Keratinocyte (primary cell): ENCODE measurements at regions not wholly inside any gene's neighbourhood (a gene's known extent, or its start where the extent isn't known, plus 50 kb on each side); places are given as distances from the start of the nearest gene placed in this dataset.

Experiments used
- DNase-seq: peaks from one replicate; pipeline ENCODE4 v3.0.0-alpha.2; 2011; ENCODE audit warnings: low read depth, missing footprints, low spot score
- FAIRE-seq: peaks from 2 replicates; lab custom pipeline; 2011; peaks lifted over from hg19 to GRCh38; lab: Jason Lieb, UNC
- H2AFZ ChIP-seq: 2 replicates; pipeline ENCODE4 v1.6.0; 2012; ENCODE audit warnings: low read length, control low read depth, inconsistent platforms; ENCODE audit not compliant: control insufficient read depth
- H3K27ac ChIP-seq: 2 replicates; pipeline ENCODE4 v1.5.1; 2011; ENCODE audit warnings: low read length; ENCODE audit not compliant: control insufficient read depth, insufficient read depth
- H3K27me3 ChIP-seq: 3 replicates; pipeline ENCODE4 v1.6.0; 2011; ENCODE audit warnings: low read length; ENCODE audit not compliant: control insufficient read depth, insufficient read depth; ENCODE audit errors: extremely low read depth
- H3K36me3 ChIP-seq, 2 experiments: 2 replicates in 1 of 2; 3 replicates in 1 of 2; pipeline ENCODE4 v1.5.1; 2011; ENCODE audit warnings: low read length in 2 of 2, mild to moderate bottlenecking in 1 of 2; ENCODE audit not compliant: control insufficient read depth in 2 of 2, insufficient read depth in 2 of 2; ENCODE audit errors: extremely low read depth in 1 of 2
- H3K4me1 ChIP-seq: 3 replicates; pipeline ENCODE4 v1.5.1; 2011; ENCODE audit warnings: low read length; ENCODE audit not compliant: control insufficient read depth, insufficient read depth; ENCODE audit errors: extremely low read depth
- H3K4me2 ChIP-seq: 3 replicates; pipeline ENCODE4 v1.6.0; 2011; ENCODE audit warnings: low read depth, low read length; ENCODE audit not compliant: control insufficient read depth, insufficient read depth; ENCODE audit errors: extremely low read depth
- H3K4me3 ChIP-seq, 3 experiments: fragments of 200-600 bp in 1 of 3; sonication (generic) in 1 of 3; 2 replicates in 2 of 3; 3 replicates in 1 of 3; pipeline ENCODE4 v1.5.1; 2011 to 2016; ENCODE audit warnings: low read length in 3 of 3, mild to moderate bottlenecking in 3 of 3, control low read depth in 2 of 3, inconsistent platforms in 1 of 3, low read depth in 1 of 3, mixed read lengths in 1 of 3, mixed run types in 1 of 3, moderate library complexity in 1 of 3; ENCODE audit not compliant: control insufficient read depth in 2 of 3, insufficient read depth in 2 of 3; ENCODE audit errors: extremely low read depth in 1 of 3
- H3K79me2 ChIP-seq: 2 replicates; pipeline ENCODE4 v1.6.0; 2012; ENCODE audit warnings: low read length; ENCODE audit not compliant: control insufficient read depth, insufficient read depth
- H3K9ac ChIP-seq: 3 replicates; pipeline ENCODE4 v1.6.0; 2011; ENCODE audit warnings: low read length; ENCODE audit not compliant: control insufficient read depth, insufficient read depth; ENCODE audit errors: extremely low read depth
- H3K9me1 ChIP-seq: 3 replicates; pipeline ENCODE4 v1.6.0; 2011; ENCODE audit warnings: low read length; ENCODE audit not compliant: control insufficient read depth, insufficient read depth; ENCODE audit errors: extremely low read depth
- H3K9me3 ChIP-seq: 2 replicates; pipeline ENCODE4 v1.5.1; 2012; ENCODE audit warnings: low read depth, low read length; ENCODE audit not compliant: control insufficient read depth
- H4K20me1 ChIP-seq: 3 replicates; pipeline ENCODE4 v1.6.0; 2011; ENCODE audit warnings: low read length; ENCODE audit not compliant: control insufficient read depth, insufficient read depth; ENCODE audit errors: extremely low read depth
- CTCF ChIP-seq, 3 experiments: IDR thresholded peaks in 1 of 3; conservative IDR thresholded peaks in 1 of 3; optimal IDR thresholded peaks in 1 of 3; 2 replicates in 2 of 3; 3 replicates in 1 of 3; pipeline versions ENCODE3 to v1.5.1; 2011; ENCODE audit warnings: low read length in 3 of 3, mild to moderate bottlenecking in 3 of 3, moderate library complexity in 2 of 3, control low read depth in 1 of 3, inconsistent platforms in 1 of 3; ENCODE audit not compliant: insufficient read depth in 2 of 3; ENCODE audit errors: extremely low read depth in 1 of 3
- EZH2 ChIP-seq: IDR thresholded peaks from one replicate; pipeline ENCODE4 v1.6.1; 2012; ENCODE audit warnings: inconsistent platforms, mild to moderate bottlenecking, low read length, moderate library complexity
- dilution Hi-C: fragments of 300-500 bp; cut with MboI; formaldehyde crosslinking; loops from one replicate; pipeline ENCODE4 v1.7.0; 2020; ENCODE audit warnings: low sequenced_read_pairs; ENCODE audit not compliant: extremely low pct_ligation_motif_present

GRCh38 chr7:34296663-34297062 lies 361.4 kb upstream of the NPSR1 start:
- no peaks in the 10 kb centered on the region for H3K79me2 ChIP-seq
- no peaks in the 10 kb centered on the region for H3K9me1 ChIP-seq
- no peak overlapping the region for H3K4me2 ChIP-seq
- FAIRE-seq (no peak), DNase-seq (no peak)
- H3K9me3 ChIP-seq: no peaks in the 10 kb centered on the region
- H4K20me1 ChIP-seq: no peaks in the 10 kb centered on the region
- H3K36me3 ChIP-seq: no peaks in the 10 kb centered on the region
- H3K27ac ChIP-seq: no peak overlapping the region
- TF ChIP-seq CTCF (optimal IDR thresholded peaks at IDR 0.05 in 1 of 3, IDR thresholded peaks at IDR 0.05 in 1 of 3, conservative IDR thresholded peaks at IDR 0.05 in 1 of 3; ENCODE audit: extremely low read depth in 1 of 3, insufficient read depth in 2 of 3, low read length in 3 of 3) (no peak), EZH2 (no peak)
- no peak overlapping the region for H3K4me3 ChIP-seq
- dilution Hi-C loops: loop anchor here (25.0 kb wide), 1 partner anchor 291 kb away; no protein-coding TSS in a partner anchor
- H3K27me3 ChIP-seq: no peaks in the 10 kb centered on the region
- no peak overlapping the region for H2AFZ ChIP-seq
- no peaks in the 10 kb centered on the region for H3K4me1 ChIP-seq
- no peak overlapping the region for H3K9ac ChIP-seq

GRCh38 chr7:34298492-34299013 lies 359.5 kb upstream of the NPSR1 start:
- H3K9ac ChIP-seq: no peak overlapping the region
- no peaks in the 10 kb centered on the region for H3K79me2 ChIP-seq
- no peaks in the 10 kb centered on the region for H4K20me1 ChIP-seq
- no peaks in the 10 kb centered on the region for H3K27me3 ChIP-seq
- DNase-seq (no peak), FAIRE-seq (no peak)
- H3K4me1 ChIP-seq: no peaks in the 10 kb centered on the region
- no peak for TF ChIP-seq EZH2
- TF ChIP-seq CTCF (optimal IDR thresholded peaks at IDR 0.05 in 1 of 3, IDR thresholded peaks at IDR 0.05 in 1 of 3, conservative IDR thresholded peaks at IDR 0.05 in 1 of 3; ENCODE audit: extremely low read depth in 1 of 3, insufficient read depth in 2 of 3, low read length in 3 of 3): no peak
- no peak overlapping the region for H3K4me3 ChIP-seq
- dilution Hi-C loops: loop anchor here (25.0 kb wide), 1 partner anchor 289 kb away; no protein-coding TSS in a partner anchor
- H2AFZ ChIP-seq: no peak overlapping the region
- no peaks in the 10 kb centered on the region for H3K9me1 ChIP-seq
- no peaks in the 10 kb centered on the region for H3K9me3 ChIP-seq
- H3K4me2 ChIP-seq: no peak overlapping the region
- no peaks in the 10 kb centered on the region for H3K36me3 ChIP-seq
- no peak overlapping the region for H3K27ac ChIP-seq
